Fibroblast of villous mesenchyme (primary cell): ENCODE measurements at regions not wholly inside any gene's neighbourhood (a gene's known extent, or its start where the extent isn't known, plus 50 kb on each side); places are given as distances from the start of the nearest gene placed in this dataset.

Experiments
- DNase-seq: peaks from one replicate; pipeline ENCODE4 v3.0.0-alpha.2; 2010; ENCODE audit warnings: low read depth
- H3K4me3 ChIP-seq: 2 replicates; pipeline ENCODE4 v1.5.1; 2011; ENCODE audit warnings: low read depth, mild to moderate bottlenecking, low read length
- CTCF ChIP-seq: IDR thresholded peaks from 2 replicates; pipeline ENCODE4 v1.5.1; 2012; ENCODE audit warnings: low read depth, mild to moderate bottlenecking, low read length; ENCODE audit not compliant: insufficient read depth

GRCh38 chrX:20488473-20488872, 221.8 kb upstream of the RPS6KA3 start:
- no peak for TF ChIP-seq CTCF

GRCh38 chrX:20487227-20487626, 220.5 kb upstream of the RPS6KA3 start:
- no peak overlapping the region for H3K4me3 ChIP-seq
- DNase-seq = no peak
- no peak for TF ChIP-seq CTCF

More at GRCh38 chrX:20488473-20488872, 221.8 kb upstream of the RPS6KA3 start:
- no peak overlapping the region for H3K4me3 ChIP-seq
- no peak for DNase-seq

- no peak overlapping the region for H3K4me3 ChIP-seq
- DNase-seq = no peak
- no peak for TF ChIP-seq CTCF
These were observed 214.9 kb upstream of the RPS6KA3 start for GRCh38 chrX:20481632-20482031.

- H3K4me3 ChIP-seq = no peak overlapping the region
- no peak for DNase-seq
- no peak for TF ChIP-seq CTCF
These were observed 213.2 kb upstream of the RPS6KA3 start for GRCh38 chrX:20479896-20480295.

GRCh38 chrX:20479048-20479447, 212.3 kb upstream of the RPS6KA3 start:
- no peak overlapping the region for H3K4me3 ChIP-seq
- DNase-seq = no peak
- TF ChIP-seq CTCF = no peak

GRCh38 chrX:20477836-20478524, 211.3 kb upstream of the RPS6KA3 start:
- no peak for DNase-seq
- TF ChIP-seq CTCF = no peak
- no peak overlapping the region for H3K4me3 ChIP-seq

- no peak for DNase-seq
- TF ChIP-seq CTCF = no peak
- no peak overlapping the region for H3K4me3 ChIP-seq
These were observed 210.5 kb upstream of the RPS6KA3 start for GRCh38 chrX:20477219-20477618.
